ENCODE measurements at regions not wholly inside any gene's neighbourhood (a gene's known extent, or its start where the extent isn't known, plus 50 kb on each side); places are given as distances from the start of the nearest gene placed in this dataset.

GRCh38 chr1:218886101-218886871 is 287.4 kb upstream of the LYPLAL1 start (continued):
- TF ChIP-seq CHD7 (IDR thresholded peaks at IDR 0.05; ENCODE audit: insufficient replicate concordance, low read length) (no peak), RBBP5 (IDR thresholded peaks at IDR 0.05; ENCODE audit: borderline replicate concordance, low read depth, low read length) (no peak)
